OCI-LY1 (cell line): ENCODE measurements at regions not wholly inside any gene's neighbourhood (a gene's known extent, or its start where the extent isn't known, plus 50 kb on each side); places are given as distances from the start of the nearest gene placed in this dataset.

ENCODE experiments used
- H2AFZ ChIP-seq: fragments of 200-600 bp; sonication (generic), shearing (Covaris generic); 2 replicates; pipeline ENCODE4 v1.6.0; 2014; ENCODE audit warnings: antibody characterized with exemption, mild to moderate bottlenecking, low read length
- H3F3A ChIP-seq: fragments of 200-600 bp; sonication (generic), shearing (Covaris generic); 2 replicates; pipeline ENCODE4 v1.6.0; 2014; ENCODE audit warnings: mild to moderate bottlenecking, antibody characterized with exemption, low read length, moderate library complexity; ENCODE audit not compliant: insufficient read depth
- H3K27ac ChIP-seq: fragments of 200-600 bp; sonication (generic); 2 replicates; pipeline ENCODE4 v1.5.1; 2014; ENCODE audit warnings: low read length, mixed run types, mild to moderate bottlenecking, low read depth; ENCODE audit not compliant: poor library complexity, severe bottlenecking
- H3K27me3 ChIP-seq: fragments of 200-600 bp; sonication (generic); 2 replicates; pipeline ENCODE4 v1.6.0; 2014; ENCODE audit warnings: antibody characterized with exemption, mild to moderate bottlenecking, low read length, moderate library complexity; ENCODE audit not compliant: insufficient read depth
- H3K36me3 ChIP-seq: fragments of 200-600 bp; sonication (generic); 2 replicates; pipeline ENCODE4 v1.6.1; 2014; ENCODE audit warnings: mild to moderate bottlenecking, antibody characterized with exemption, low read length, moderate library complexity, mixed read lengths; ENCODE audit not compliant: insufficient read depth
- H3K4me1 ChIP-seq: fragments of 200-600 bp; sonication (generic); 2 replicates; pipeline ENCODE4 v1.5.1; 2014; ENCODE audit warnings: mild to moderate bottlenecking, low read length, moderate library complexity; ENCODE audit not compliant: insufficient read depth, severe bottlenecking
- H3K4me2 ChIP-seq: fragments of 200-600 bp; sonication (generic), shearing (Covaris generic); 2 replicates; pipeline ENCODE4 v1.6.1; 2014; ENCODE audit warnings: low read length
- H3K4me3 ChIP-seq: fragments of 200-600 bp; sonication (generic); 2 replicates; pipeline ENCODE4 v1.5.1; 2014; ENCODE audit warnings: low read length, low read depth, mild to moderate bottlenecking, mixed read lengths; ENCODE audit not compliant: poor library complexity, severe bottlenecking
- H3K79me2 ChIP-seq: fragments of 200-600 bp; shearing (Covaris generic); 2 replicates; pipeline ENCODE4 v1.6.1; 2016; ENCODE audit warnings: mixed run types, low read length, mixed read lengths; ENCODE audit not compliant: insufficient read depth
- H3K9ac ChIP-seq: fragments of 200-600 bp; sonication (generic), shearing (Covaris generic); 2 replicates; pipeline ENCODE4 v1.6.1; 2014; ENCODE audit warnings: mild to moderate bottlenecking, low read length, mixed read lengths
- H3K9me2 ChIP-seq: fragments of 200-600 bp; sonication (generic), shearing (Covaris generic); 2 replicates; pipeline ENCODE4 v1.6.1; 2014; ENCODE audit warnings: low read depth, mild to moderate bottlenecking, low read length, mixed read lengths
- H3K9me3 ChIP-seq: fragments of 200-600 bp; shearing (Covaris generic); 2 replicates; pipeline ENCODE4 v1.6.1; 2014; ENCODE audit warnings: low read length, mixed read lengths
- H4K20me1 ChIP-seq: fragments of 200-600 bp; sonication (generic), shearing (Covaris generic); 2 replicates; pipeline ENCODE4 v1.6.0; 2016; ENCODE audit warnings: mild to moderate bottlenecking, low read length; ENCODE audit not compliant: insufficient read depth
- CTCF ChIP-seq: fragments of 200-600 bp; sonication (generic), shearing (Covaris generic); IDR thresholded peaks from 2 replicates; pipeline ENCODE4 v1.5.1; 2017; ENCODE audit warnings: mild to moderate bottlenecking, antibody characterized with exemption, low read length, moderate library complexity, mixed read lengths
- EZH2 ChIP-seq: fragments of 200-600 bp; sonication (generic), shearing (Covaris generic); IDR thresholded peaks from 2 replicates; pipeline ENCODE4 v1.8.0; 2017; ENCODE audit warnings: borderline replicate concordance, mixed run types, mild to moderate bottlenecking, antibody characterized with exemption, low read length, moderate library complexity, mixed read lengths

- Histone ChIP-seq H3K9ac (no peak overlapping the region), H3K9me2 (no peaks in the 10 kb centered on the region), H3K27ac (no peak overlapping the region), H3K9me3 (no peaks in the 10 kb centered on the region), H3K27me3 (no peaks in the 10 kb centered on the region), H2AFZ (no peak overlapping the region), H3F3A (no peaks in the 10 kb centered on the region), H3K36me3 (no peaks in the 10 kb centered on the region), H3K4me3 (no peak overlapping the region), H3K4me1 (no peaks in the 10 kb centered on the region), H4K20me1 (no peaks in the 10 kb centered on the region), H3K79me2 (no peaks in the 10 kb centered on the region), H3K4me2 (no peak overlapping the region)
- TF ChIP-seq CTCF (no peak), EZH2 (no peak)
Observed at GRCh38 chrY:8677336-8677935, 659.8 kb upstream of the TSPY4 start.

- no peak for TF ChIP-seq CTCF
- no peak for TF ChIP-seq EZH2
- Histone ChIP-seq H3K4me1 (no peaks in the 10 kb centered on the region), H3K9me3 (no peaks in the 10 kb centered on the region), H2AFZ (no peak overlapping the region), H3F3A (no peaks in the 10 kb centered on the region), H3K9me2 (no peaks in the 10 kb centered on the region), H3K9ac (no peak overlapping the region), H3K27ac (no peak overlapping the region), H4K20me1 (no peaks in the 10 kb centered on the region), H3K36me3 (no peaks in the 10 kb centered on the region), H3K79me2 (no peaks in the 10 kb centered on the region), H3K4me3 (no peak overlapping the region), H3K4me2 (no peak overlapping the region), H3K27me3 (no peaks in the 10 kb centered on the region)
Observed at GRCh38 chrY:8687154-8687553, 650.1 kb upstream of the TSPY4 start.

GRCh38 chrY:8690901-8691685 is 646.2 kb upstream of the TSPY4 start:
- H3K4me2 ChIP-seq, result no peak overlapping the region
- no peaks in the 10 kb centered on the region for H4K20me1 ChIP-seq
- no peaks in the 10 kb centered on the region for H3K4me1 ChIP-seq
- no peak overlapping the region for H2AFZ ChIP-seq
- H3K36me3 ChIP-seq, result no peaks in the 10 kb centered on the region
- H3K27me3 ChIP-seq, result no peaks in the 10 kb centered on the region
- no peaks in the 10 kb centered on the region for H3K9me3 ChIP-seq
- no peak for TF ChIP-seq CTCF
- no peak for TF ChIP-seq EZH2
- no peaks in the 10 kb centered on the region for H3F3A ChIP-seq
- no peaks in the 10 kb centered on the region for H3K79me2 ChIP-seq
- H3K9ac ChIP-seq, result no peak overlapping the region
- no peak overlapping the region for H3K27ac ChIP-seq
- H3K4me3 ChIP-seq, result no peak overlapping the region
- H3K9me2 ChIP-seq, result no peaks in the 10 kb centered on the region
